Brain microvascular endothelial cell (primary cell): ENCODE measurements at regions not wholly inside any gene's neighbourhood (a gene's known extent, or its start where the extent isn't known, plus 50 kb on each side); places are given as distances from the start of the nearest gene placed in this dataset.
"Not testable (repeated sequence)": the region's sequence is repeated elsewhere in the genome, so short reads cannot be mapped to it uniquely, and the experiment has no call there.

Source experiments
- DNase-seq: peaks from one replicate; pipeline ENCODE4 v3.0.0-alpha.2; 2020
- H3K27ac ChIP-seq: fragments of 250-450 bp; sonication (Bioruptor Pico); 2 replicates; pipeline ENCODE4 v1.5.1; 2020; ENCODE audit warnings: mild to moderate bottlenecking, moderate library complexity
- H3K27me3 ChIP-seq: fragments of 250-450 bp; sonication (Bioruptor Pico); replicated peaks from 2 replicates; pipeline ENCODE4 v1.5.1; 2020; ENCODE audit warnings: mild to moderate bottlenecking
- H3K36me3 ChIP-seq: fragments of 250-450 bp; sonication (Bioruptor Pico); replicated peaks from 2 replicates; pipeline ENCODE4 v1.5.1; 2020; ENCODE audit warnings: mild to moderate bottlenecking
- H3K4me3 ChIP-seq: 2 replicates; pipeline ENCODE4 v1.5.1; 2011; ENCODE audit warnings: low read depth, mild to moderate bottlenecking, control low read depth, low read length, moderate library complexity
- CTCF ChIP-seq: IDR thresholded peaks from 2 replicates; pipeline ENCODE4 v1.5.1; 2011; ENCODE audit warnings: low read depth, mild to moderate bottlenecking, moderate library complexity, low read length, control low read depth, inconsistent platforms; ENCODE audit errors: missing control alignments
- in situ Hi-C: cut with HindIII; loops from 2 replicates; pipeline ENCODE4 v1.10.0; 2017; ENCODE audit warnings: low sequenced_read_pairs, low pct_ligation_motif_present

GRCh38 chr6:12355354-12355753 lies 65.2 kb downstream of the EDN1 start:
- Histone ChIP-seq H3K4me3 (no peak overlapping the region), H3K27ac (peak overlapping the region; percentile 80), H3K36me3 (no peaks in the 10 kb centered on the region), H3K27me3 (no peaks in the 10 kb centered on the region)
- DNase-seq, result no peak
- in situ Hi-C loops, result no loop called here
- no peak for TF ChIP-seq CTCF

- Histone ChIP-seq H3K4me3 (no peak overlapping the region), H3K27me3 (no peaks in the 10 kb centered on the region), H3K36me3 (no peaks in the 10 kb centered on the region), H3K27ac (no peak overlapping the region)
- no peak for TF ChIP-seq CTCF
- DNase-seq, result no peak
- in situ Hi-C loops, result no loop called here
Measured at GRCh38 chr6:12356431-12356830, 66.3 kb downstream of the EDN1 start.

GRCh38 chr6:12356983-12357972 lies 67.1 kb downstream of the EDN1 start:
- H3K4me3 ChIP-seq, result no peak overlapping the region
- in situ Hi-C loops, result no loop called here
- TF ChIP-seq CTCF, result no peak
- DNase-seq, result no peak
- no peaks in the 10 kb centered on the region for H3K27me3 ChIP-seq
- H3K36me3 ChIP-seq, result no peaks in the 10 kb centered on the region
- H3K27ac ChIP-seq, result no peak overlapping the region

GRCh38 chr6:12359036-12359435 lies 68.9 kb downstream of the EDN1 start:
- DNase-seq, result no peak
- Histone ChIP-seq H3K27me3 (no peaks in the 10 kb centered on the region), H3K36me3 (no peaks in the 10 kb centered on the region), H3K4me3 (no peak overlapping the region), H3K27ac (no peak overlapping the region)
- in situ Hi-C loops, result no loop called here
- no peak for TF ChIP-seq CTCF

- Histone ChIP-seq H3K27me3 (no peaks in the 10 kb centered on the region), H3K36me3 (no peaks in the 10 kb centered on the region), H3K4me3 (no peak overlapping the region), H3K27ac (no peak overlapping the region)
- no peak for DNase-seq
- TF ChIP-seq CTCF, result no peak
- in situ Hi-C loops, result no loop called here
Measured at GRCh38 chr6:12361042-12361765, 71.0 kb downstream of the EDN1 start.

GRCh38 chr6:12363277-12363650 lies 73.1 kb downstream of the EDN1 start:
- H3K27ac ChIP-seq, DNase-seq, H3K4me3 ChIP-seq, H3K27me3 ChIP-seq, in situ Hi-C loops, H3K36me3 ChIP-seq: not testable (repeated sequence)
